ENCODE measurements at regions not wholly inside any gene's neighbourhood (a gene's known extent, or its start where the extent isn't known, plus 50 kb on each side); places are given as distances from the start of the nearest gene placed in this dataset.
"Not testable (repeated sequence)": the region's sequence is repeated elsewhere in the genome, so short reads cannot be mapped to it uniquely, and the experiment has no call there.

DNA sequence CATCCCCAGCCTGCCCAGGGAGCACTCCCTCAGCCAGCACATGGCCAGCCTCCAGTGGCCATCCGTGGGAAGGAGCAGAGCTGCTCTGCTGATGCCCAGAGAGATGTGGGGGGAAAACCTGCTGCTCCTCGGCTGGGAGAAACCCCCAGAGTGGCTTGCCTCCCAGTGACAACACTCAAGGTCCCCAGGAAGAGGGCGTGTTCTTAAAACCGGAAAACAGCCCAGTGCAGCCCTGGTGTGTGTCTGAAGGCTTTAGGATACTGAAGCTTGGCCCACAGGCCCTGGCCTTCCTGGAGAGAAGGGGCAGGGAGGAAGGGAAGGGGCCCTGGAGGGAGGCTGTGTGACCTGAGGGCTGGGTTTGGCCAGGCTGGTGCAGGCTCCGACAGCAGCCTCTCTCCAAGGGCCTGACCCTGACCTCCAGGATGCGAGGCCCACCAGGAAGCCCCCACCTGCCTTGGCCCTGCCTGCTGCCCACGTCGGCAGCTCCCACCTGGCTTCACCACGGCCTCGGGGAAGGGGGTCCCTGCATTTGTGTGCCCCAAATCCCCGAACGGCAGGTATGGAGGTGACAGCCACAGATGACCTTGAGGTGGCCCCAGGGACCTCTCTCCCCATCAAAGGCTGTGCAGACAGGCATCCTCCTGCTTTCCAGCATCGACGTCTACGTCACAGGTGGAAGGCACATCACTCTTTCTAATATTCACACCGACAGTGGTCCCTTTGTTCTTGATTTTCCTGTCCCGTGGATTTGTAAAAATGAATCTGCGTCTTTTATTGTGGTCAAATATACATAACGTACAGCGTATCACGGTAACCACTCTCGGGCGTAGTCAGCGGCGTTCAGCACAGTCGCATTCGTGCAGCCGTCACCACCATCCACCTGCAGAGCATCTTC, 190.0 kb upstream of the C14orf180 start:
- DNase-seq: no peak

DNA sequence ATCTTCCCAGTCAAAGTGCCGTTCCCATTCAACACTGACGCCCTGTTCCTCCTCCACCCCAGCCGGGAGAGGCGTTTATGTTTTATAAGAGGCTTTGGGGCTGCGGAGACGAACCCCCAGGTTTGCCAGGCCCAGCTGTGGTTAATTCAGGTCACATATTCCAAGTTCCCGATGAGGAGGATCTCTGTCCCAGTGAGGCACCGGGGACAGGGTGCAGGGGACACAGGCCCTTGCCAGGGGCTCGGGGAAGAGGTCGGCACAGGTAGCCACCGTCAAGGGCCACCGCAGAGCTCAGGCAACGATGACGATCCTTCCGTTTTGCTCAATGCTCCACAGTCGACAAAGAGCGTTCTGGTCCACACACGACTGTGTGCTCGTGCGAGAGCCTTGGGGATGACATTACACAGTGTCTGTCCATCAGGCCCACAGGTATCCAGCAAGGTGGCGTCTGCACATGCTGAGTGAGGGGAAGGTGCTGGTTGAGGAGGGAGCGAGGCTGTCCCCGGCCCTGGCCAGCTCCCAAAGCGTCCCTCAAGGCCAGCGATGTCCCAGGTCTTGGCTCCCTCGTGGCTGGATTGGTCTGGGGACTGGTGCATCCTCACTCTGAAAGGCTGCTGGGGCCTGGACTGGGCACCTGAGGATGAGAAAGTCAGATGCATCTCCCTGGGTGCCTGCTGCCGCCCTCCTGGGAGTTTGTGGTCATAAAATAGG, 189.2 kb upstream of the C14orf180 start:
- DNase-seq: no peak

DNA sequence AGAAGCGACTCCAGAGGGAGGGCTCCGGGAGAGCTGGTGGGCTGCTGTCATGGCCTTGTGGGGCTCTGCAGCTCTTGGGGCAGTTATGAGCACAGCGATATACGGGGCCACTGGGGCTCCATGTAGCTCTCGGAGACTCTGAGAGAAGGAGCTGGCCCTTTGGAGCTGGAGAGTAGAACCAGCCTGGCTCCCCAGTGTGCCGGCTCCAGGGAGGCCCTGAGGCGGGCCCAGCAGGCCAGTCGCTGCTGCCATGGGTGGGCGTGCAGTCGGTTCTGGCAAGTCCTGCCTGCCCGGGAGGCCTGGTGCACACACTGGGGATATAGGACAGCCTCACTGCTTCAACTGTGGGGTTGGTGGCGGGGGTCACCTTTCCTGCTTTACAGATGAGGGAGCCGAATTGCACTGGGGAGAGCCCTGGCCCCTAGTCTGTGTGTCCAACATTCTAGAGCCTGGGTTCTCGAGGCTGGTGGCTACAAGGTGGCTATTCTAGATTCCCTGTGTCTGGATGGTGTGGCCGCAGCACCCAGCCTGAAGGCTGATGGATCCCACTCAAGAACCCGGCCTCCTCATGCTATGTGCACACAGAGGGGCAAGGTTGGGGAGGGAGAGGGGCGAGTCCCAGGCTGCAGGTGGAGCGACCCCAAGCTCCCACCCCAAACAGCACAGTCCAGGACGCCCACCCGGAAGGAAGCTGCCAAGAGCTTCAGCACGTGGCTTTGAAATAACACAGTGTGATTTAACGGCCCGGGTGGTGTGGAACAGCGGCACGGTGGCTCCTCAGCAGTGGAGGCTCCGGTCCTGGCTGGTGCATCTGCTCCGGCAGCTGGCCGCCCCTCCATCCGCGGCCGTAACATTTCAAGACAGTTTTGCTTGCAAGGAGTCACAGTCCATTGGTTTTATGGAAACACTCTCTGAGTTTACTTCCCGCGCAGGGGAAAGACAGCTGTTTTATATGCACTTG, 188.3 kb upstream of the C14orf180 start:
- no peak for DNase-seq

DNA sequence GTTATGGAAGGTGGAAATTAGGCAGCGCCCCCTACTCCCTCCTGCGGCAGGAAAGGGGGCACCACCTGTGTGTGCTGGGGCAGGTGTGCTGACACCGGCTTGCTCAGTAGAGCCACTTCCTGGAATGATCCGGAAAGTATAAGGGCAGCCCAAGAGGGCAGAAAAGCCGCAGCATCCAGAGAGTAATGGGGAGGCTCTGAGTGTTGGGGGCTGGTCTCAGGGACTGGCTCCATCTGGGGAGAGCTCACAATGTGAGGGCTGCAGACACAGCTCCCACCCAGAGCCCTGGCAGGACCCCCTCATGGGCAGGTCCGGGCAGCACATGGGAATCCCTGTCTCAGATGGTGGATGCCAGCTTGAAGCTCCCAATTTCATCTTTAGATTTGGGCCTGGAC, 187.6 kb upstream of the C14orf180 start:
- no peak for DNase-seq

DNA sequence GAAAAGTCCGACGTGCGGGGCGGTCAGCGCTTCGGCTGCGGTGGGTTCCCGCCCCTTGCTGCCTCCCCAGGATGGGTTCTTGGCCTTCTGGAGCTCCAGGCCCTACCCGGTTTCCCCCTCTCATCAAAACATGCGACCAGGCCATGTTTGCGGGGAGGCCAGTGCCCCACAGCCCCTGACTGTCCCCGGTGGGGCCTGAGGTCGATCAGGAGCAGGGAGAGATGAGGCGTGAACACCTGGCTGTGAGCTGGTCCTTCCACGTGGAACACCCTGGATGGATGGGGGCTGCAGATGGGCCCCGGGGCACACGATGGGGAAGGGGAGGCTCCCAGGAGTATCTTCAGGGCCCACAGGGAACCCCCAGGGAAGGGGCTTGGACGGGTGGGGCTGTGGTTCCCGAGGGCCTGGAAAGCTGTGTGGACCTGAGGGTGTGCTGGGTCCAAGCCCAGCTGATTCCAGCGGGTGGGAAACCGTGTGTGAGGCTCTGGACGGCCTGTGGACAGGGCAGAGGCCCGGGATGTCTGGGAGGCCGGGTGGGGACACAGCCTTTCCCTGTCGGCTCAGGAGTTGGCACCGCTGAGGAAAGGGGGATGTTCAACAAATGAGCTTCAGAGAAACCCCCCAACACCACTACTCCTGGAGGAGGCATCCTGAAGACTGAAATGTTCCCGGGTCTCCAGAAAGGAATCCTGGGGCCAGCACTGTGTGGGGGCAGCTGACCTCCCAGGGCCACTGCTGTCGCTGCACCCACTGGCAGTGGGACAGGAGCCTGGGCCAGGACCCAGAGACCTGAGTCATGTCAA, 187.0 kb upstream of the C14orf180 start:
- DNase-seq: no peak

DNA sequence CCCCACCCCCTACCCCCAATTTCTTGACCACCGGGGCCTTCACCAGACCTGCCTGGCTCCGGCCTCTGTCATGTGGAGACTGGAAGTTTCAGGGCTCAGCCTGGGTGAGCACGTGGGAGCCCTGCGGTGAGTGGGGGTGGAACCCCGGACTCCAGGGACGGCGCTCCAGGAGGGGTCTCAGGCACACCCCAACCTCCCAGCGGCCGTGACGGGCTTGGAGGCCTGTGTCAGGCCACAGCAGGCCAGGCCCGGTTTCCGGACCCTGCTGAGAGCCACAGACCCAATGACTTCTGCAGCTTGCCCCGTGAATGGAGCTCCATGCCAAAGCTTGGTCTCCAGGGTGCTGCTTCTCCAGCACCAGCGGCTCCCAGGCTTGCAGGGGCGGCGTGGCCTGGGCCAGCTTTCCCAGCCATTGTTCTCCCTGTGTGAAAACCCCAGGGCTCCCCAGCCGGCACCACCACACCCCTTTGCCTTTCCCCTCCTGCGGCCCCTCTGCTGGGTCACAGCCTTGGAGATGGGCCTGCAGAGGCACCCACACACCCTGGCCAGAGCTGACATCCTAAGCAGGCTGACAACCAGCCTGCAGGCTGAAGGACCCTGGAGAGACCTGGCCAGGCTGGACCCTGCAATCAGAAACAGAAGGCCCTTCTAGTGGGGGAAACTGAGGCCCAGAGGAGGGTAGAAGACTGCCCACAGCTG, 186.2 kb upstream of the C14orf180 start:
- no peak for DNase-seq

DNA sequence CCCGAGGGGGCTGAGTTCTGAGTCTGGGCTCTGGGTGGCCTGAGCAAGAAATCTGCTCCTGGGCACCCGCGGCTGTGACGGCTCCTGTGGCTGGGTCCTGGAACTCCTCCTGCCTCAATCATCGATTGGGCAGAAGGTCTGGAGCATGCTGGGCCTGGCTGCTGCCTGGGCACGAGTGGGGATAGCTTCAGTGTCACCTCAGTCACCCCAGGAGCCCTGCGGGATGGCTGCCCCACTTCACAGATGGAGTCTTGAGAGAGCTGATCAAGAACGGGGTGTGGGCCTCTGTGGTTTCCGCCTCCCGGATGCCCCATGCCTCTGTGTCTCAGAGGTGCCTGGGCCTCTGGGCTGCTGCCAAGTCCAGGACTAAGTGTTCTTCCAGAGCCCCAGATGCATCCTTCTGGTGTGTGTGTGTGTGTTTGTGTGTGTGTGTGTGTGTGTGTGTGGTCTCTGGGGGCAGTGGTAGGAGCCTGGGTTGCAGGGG, 185.6 kb upstream of the C14orf180 start:
- no peak for DNase-seq

DNA sequence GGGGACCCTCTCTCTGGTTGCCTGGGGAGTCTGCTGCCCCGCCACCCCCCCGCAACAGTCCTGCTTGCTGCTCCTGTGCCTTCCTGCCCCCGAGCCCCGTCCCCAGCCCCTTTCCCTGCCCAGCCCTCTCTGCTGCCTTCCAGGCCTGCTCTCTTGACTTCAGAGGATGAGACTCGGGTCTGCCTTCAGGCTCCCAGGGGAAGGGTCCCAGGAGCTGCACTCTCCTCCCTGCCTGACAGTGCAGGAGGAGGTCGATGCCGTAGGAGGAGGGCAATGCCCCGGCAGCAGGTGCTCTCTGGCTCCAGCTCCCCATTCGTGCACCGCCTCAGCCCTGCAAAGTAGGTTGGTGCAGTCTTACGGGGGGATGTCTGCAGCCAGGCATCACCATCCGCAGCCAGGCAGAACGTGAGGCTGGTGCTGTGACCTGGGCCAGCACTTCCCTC, 185.1 kb upstream of the C14orf180 start:
- no peak for DNase-seq

DNA sequence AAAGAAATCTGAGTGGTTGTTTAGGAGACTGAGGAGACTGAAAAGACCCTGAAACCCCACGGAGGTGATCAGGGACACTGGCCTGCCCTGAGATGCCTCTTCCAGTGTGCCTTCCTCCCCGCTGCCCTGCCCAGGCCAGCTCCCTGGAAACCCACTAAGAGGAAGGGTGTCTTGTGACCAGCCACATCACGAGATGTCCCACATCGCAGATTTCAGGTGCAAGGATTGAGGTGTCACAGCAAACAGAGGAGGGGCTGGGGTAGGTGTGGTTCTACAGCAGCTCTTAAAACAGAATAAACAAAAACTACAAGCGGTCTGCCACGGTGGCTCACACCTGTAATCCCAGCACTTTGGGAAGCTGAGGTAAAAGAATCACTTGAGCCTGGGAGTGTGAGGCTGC, 184.3 kb upstream of the C14orf180 start:
- DNase-seq: no peak

DNA sequence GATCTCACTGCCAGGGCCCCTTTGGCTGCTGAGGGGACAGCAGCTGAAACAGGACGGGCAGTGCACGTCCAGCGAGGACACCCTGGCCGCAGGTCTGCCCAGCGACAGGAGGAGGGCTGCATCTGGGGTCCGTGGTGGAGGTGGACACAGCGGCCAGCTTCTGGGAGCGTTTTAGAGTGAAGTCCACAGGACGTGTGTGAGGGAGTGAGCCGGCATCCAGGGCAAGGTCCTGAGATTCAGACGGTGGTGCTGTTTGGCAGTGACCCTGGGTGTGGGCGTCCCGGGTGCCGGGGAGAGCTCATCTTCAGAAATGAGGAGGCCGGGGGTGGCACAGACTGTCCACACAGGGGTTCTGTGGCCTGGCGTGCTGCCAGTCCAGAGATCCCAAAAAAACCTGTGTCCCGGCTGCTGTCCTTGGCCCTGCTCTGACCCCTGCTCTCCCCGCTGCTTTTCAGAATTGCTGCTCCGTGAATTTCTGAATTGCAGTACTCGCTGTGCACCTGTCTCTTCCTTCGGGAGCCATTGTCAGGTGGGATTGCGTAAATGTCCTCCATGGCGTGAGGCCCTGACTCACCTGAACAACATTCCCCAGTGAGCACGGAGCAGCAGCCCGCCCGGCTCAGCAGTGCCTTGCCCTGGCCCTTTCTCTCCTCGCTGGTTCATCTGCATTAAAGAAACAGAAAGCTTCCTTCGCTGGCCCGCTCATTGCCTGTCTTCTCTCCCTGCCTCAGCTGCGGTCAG, 183.5 kb upstream of the C14orf180 start:
- no peak for DNase-seq

DNA sequence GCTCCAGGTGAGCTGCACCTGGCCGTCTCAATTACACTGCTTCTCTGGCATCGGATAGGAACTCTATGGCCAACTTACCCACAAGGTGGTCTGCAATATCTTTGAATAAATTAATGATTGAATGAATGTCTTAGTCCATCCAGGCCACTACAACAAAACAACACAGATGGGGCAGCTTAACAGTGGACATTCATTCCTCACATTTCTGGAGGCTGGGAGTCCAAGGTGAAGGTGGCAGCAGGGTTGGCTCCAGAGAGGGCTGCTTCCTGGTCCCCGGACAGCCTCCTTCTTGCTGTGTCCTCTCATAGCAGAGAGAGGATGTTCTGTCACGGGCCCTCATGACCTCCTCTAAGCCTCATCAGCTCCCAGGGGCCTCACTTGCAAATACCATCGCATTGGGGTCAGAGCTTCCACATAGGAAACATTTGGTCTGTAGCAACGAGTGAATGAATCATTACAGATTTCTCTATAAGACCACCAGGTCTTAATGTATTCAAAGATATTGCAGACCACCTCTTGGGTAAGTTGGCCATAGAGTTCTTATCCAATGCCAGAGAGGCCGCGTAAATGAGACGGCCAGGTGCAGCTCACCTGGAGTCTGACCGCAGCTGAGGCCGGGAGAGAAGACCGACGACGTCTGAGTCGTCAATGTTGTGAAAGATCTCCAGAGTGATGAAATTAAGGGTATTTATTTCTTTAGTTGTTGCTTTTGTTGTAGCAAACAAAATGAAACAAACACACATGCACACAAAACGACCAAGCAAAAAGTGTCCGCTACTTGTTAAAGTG, 182.7 kb upstream of the C14orf180 start:
- no peak for DNase-seq

DNA sequence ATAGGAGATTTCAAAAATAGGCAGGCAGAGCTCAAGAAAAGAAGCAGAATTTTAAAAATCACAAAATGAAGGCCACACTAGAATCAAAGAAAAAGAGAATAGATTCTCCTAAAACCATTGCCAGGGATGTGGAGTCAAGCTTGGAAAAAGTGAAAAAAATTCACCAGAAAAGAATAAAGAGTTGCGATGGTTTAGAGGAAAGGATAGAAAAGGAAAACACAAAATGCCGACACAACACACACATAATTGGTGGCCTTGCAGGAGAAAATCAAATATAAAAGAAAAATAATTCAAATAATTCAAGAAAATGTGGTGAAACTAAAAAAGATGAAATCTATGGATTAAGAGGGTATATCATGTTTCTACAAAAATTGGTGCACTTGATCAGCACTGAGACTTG, 181.6 kb upstream of the C14orf180 start:
- DNase-seq: no peak

DNA sequence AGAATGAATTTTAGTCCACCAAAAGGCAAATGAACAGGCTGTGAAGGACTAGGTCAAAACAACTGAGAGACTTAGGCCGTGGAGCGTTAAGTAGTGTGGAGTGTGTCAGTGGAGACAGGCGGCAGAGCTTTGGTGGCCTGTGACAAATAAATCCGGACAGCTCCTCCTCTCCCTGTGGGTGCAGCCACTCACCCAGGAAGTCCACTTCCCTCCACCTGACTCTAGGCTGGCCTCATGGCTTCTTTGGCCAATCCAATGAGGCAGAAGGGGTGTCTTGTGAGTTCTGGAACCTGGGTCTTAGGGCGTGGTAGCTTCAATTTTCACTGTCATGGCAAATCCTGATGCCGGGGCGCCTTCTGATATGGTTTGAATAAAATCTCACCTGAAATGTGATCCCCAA, 180.9 kb upstream of the C14orf180 start:
- DNase-seq: no peak

DNA sequence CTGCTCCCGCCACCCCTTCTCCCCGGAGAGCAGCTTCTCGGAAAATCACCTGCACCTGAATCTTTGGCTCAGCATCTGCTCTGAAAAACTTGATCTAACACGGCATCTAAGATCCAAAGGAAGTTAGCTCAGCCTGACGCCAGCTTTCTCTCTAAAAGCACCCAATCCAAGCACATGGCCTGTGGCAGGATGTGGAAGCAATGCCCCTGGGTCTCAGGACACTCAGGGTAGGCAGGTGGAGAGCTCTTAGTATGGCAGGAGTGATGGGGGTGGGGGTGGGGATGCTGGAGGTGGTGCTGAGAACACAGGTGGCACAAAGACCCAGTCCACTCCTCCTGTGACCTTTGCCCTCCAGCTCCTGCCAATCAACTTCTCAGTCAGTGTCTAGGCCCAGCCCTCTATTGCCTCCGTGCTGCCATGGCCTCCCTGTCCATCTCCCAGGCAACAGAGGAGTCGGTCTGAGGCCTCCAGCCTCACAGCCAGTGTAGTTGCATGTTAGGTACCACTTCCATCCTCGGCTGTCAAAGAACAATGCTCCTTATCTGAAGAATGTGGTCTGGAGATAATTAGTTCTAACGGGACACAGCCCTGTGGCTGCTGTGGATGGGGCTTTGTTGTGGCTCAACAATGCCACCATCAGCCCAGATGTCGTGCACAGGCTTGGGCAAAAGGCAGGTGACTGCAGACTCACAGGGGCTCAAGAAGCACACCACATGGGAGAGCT, 180.0 kb upstream of the C14orf180 start:
- DNase-seq: no peak

DNA sequence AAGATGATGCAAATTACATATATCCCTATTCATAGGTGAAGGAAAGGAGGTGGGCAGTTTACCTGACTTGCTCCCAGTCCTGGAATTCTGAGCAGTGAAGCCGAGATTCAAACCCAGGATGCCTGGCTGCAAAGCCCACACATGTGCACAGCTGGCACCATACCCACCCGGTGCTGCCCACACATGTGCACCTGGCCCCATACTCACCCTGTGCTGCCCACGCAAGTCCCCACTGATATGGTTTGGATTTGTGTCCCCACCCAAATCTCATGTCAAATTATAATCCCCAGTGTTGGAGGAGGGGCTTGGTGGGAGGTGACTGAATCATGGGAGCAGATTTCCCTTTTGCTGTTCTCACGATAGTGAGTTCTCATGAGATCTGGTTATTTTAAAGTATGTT, 179.2 kb upstream of the C14orf180 start:
- DNase-seq: no peak

DNA sequence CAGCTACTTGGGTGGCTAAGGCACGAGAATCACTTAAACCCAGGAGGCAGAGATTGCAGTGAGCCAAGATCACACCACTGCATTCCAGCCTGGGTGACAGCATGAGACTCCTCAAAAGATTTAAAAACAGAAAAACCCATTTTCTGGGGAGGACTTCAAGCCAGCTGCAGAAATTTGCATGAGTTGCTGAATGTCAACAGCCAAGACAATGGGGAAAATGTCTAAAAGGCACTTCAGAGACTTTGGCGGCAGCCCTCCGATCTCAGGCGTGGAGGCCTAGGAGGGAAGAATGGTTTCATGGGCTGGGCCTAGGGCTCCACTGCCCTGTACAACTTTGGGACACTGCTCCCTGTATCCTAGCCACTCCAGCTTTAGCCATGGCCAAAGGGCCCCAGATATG, 177.8 kb upstream of the C14orf180 start:
- no peak for DNase-seq

DNA sequence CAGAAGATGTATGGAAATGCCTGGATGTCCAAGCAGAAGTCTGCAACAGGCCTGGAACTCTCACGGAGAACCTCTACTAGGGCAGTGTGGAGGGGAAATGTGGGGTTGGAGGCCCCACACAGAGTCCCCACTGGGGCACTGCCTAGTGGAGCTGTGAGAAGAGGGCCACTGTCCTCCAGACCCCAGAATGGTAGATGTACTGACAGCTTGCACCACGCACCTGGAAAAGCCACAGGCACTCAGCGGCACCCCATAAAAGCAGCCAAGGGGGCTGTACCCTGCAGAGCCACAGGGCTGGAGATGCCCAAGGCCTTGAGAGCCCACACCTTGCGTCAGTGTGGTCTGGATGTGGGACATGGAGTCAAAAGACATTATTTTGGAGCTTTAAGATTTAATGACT, 177.3 kb upstream of the C14orf180 start:
- not testable (repeated sequence) for DNase-seq

DNA sequence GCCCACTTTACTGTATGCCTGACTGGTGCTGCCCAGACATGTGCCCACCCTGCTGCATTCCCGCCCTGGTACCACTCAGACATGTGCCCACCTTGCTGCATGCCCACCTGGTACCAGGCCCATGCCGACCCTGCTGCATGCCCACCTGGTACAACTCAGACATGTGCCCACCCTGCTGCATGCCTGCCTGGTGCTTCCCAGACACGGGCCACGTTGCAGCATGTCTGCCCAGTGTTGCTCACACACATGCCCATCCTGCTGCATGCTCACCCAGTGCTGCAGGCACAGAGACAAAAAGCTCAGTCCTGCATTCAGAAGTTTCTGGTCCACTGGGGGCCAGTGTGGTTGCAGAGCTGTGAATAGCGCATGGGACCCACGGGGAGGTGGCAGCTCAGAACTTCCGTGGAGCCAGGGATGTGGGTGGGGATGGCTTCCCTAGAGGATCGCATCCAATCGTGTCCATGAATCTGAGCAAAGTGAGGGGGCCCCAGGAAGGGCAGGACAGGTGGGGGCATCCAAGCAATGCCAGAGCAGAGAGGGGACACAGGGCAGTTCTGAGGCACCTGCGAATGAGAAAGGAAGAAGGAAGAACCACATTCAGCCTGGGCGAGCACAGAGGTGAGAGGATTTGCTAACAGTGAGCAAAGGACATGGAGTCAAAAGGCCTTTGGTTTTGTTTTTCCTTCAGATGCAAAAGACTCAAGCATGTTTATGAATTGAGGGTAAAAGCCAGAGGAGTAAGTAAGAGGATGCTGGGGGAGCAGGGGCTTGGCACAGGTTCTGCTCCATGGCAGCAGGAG, 175.9 kb upstream of the C14orf180 start:
- DNase-seq: no peak
